ENCODE measurements at regions not wholly inside any gene's neighbourhood (a gene's known extent, or its start where the extent isn't known, plus 50 kb on each side); places are given as distances from the start of the nearest gene placed in this dataset.
A peak's percentile ranks its signal among the peaks of the same experiment; 100 is the strongest.

DNA sequence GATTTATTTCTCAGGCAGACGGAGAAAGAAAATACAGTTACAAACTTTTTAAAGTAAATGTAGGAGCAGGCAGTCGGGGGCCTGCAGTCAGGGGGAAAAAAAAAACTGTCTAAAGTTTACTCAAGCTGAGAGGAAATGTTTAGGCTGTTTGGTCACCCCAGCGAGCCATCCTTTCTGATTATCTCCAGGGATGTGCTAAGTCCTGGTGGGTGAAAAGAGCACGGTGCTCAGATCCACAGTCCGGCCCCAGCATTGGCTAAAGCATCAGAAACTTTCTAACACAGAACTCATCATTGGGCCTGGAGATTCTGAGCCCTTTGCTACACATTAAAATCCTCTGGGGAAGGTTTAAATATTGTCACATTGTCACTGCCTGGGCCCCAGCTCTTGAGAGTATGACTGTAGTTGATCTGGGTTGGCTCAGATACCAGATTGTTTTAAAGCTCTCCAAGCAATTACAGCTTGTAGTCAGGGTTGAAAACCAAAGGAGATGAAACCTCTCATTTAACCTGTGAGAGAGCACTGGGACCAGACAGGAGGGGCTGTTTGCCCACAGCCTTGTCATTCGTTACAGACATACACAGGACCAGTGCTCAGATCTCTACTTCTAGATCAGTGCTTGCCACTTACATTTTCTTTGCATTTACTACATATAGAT is 131.1 kb upstream of the HTR2A start:
- no peak for ATAC-seq (ENCODE audit: low read depth)
- Histone ChIP-seq H3K27ac (ENCODE audit: low read length in 2 of 2) (no peak overlapping the region), H3K9ac (ENCODE audit: low read length) (no peak overlapping the region), H3K9me3 (ENCODE audit: control extremely low read depth in 1 of 3, control insufficient read depth in 2 of 3, insufficient read depth in 1 of 3, low read length in 2 of 3) (no peaks in the 10 kb centered on the region), H3K4me1 (ENCODE audit: control insufficient read depth in 2 of 2, insufficient read depth in 2 of 2, low read length in 2 of 2) (peaks cover 8 to 12% of the 10 kb centered on the region in 2 donors), H3K4me3 (ENCODE audit: control extremely low read depth in 1 of 5, extremely low read depth in 1 of 5, insufficient read depth in 1 of 5, low read depth in 2 of 5, low read length in 4 of 5) (no peak overlapping the region), H4K20me1 (ENCODE audit: control insufficient read depth, insufficient read depth, low read length, poor library complexity, severe bottlenecking) (no peaks in the 10 kb centered on the region), H3K36me3 (replicated peaks in 1 of 2; ENCODE audit: control extremely low read depth in 1 of 2, control insufficient read depth in 1 of 2, extremely low read depth in 1 of 2, insufficient read depth in 2 of 2, low read length in 1 of 2) (no peaks in the 10 kb centered on the region), H3K4me2 (replicated peaks; ENCODE audit: low read depth, low read length, poor library complexity, severe bottlenecking) (no peak overlapping the region), H3K79me2 (ENCODE audit: control insufficient read depth, insufficient read depth, low read length) (no peaks in the 10 kb centered on the region), H2AFZ (ENCODE audit: insufficient read depth, low read depth, low read length, poor library complexity, severe bottlenecking) (no peak overlapping the region), H3K27me3 (replicated peaks in 1 of 4; ENCODE audit: control extremely low read depth in 1 of 4, control insufficient read depth in 3 of 4, insufficient read depth in 4 of 4, low read length in 3 of 4) (peaks cover 0 to 3% (median 0%) of the 10 kb centered on the region in 4 experiments)
- H3K27ac Mint-ChIP-seq: no peak overlapping the region
- ChIA-PET POLR2A (no interaction called here), CTCF (no interaction called here)
- no peaks in the 10 kb centered on the region for H3K9me3 Mint-ChIP-seq (ENCODE audit: insufficient read depth)
- intact Hi-C loops (cut with micrococcal nuclease): loop anchor here (5.0 kb wide), 1 partner anchor 46 kb away; no protein-coding TSS in a partner anchor
- 60% methylated on average over 3 of the region's 6 CpGs for WGBS (ENCODE audit: insufficient coverage)
- H3K27me3 Mint-ChIP-seq: peaks cover 4% of the 10 kb centered on the region
- TF ChIP-seq, protein P1, sequence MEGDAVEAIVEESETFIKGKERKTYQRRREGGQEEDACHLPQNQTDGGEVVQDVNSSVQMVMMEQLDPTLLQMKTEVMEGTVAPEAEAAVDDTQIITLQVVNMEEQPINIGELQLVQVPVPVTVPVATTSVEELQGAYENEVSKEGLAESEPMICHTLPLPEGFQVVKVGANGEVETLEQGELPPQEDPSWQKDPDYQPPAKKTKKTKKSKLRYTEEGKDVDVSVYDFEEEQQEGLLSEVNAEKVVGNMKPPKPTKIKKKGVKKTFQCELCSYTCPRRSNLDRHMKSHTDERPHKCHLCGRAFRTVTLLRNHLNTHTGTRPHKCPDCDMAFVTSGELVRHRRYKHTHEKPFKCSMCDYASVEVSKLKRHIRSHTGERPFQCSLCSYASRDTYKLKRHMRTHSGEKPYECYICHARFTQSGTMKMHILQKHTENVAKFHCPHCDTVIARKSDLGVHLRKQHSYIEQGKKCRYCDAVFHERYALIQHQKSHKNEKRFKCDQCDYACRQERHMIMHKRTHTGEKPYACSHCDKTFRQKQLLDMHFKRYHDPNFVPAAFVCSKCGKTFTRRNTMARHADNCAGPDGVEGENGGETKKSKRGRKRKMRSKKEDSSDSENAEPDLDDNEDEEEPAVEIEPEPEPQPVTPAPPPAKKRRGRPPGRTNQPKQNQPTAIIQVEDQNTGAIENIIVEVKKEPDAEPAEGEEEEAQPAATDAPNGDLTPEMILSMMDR (IDR thresholded peaks at IDR 0.05): no peak
- TF ChIP-seq EZH2 (IDR thresholded peaks at IDR 0.05; ENCODE audit: borderline replicate concordance, insufficient read depth, low read depth, low read length, poor library complexity, severe bottlenecking): no peak
- H3K4me1 Mint-ChIP-seq: peaks cover 14% of the 10 kb centered on the region
- DNase-seq: no peak
- H3K4me3 Mint-ChIP-seq: no peak overlapping the region

DNA sequence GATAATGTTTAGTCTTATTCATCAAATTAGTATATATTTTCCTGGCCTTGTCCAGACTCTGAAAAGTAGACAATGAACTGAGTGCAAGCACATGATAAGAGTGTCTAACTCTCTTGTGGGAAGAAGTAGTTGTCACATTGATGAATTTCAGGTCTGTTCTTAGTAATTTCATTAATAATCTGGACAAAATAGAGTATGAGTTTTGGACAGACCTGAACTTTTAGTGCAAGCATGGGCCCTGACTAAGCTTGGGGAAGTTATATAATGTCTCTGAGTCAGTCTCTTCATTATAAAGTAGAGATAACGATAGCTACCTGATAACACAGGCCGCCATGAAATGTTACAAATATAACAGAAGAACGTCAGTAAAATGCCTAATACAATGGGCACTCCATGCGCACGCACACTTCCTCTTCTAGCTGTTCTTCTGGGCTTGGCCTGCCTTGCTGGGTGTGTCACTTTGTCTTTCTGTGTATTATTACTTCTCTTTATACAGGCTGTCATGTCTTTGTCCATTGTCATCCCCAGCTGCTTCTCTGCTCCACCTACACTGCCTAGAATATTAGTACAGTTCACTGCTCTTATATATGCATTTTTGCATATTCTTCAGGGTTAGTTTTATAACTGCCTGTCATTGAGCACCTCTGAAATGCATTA is 129.1 kb upstream of the HTR2A start:
- CTCF ChIA-PET: no interaction called here
- no peak overlapping the region for H3K4me3 ChIP-seq (ENCODE audit: control extremely low read depth in 1 of 5, extremely low read depth in 1 of 5, insufficient read depth in 1 of 5, low read depth in 2 of 5, low read length in 4 of 5)
- Mint-ChIP-seq H3K4me3 (no peak overlapping the region), H3K4me1 (peaks cover 17% of the 10 kb centered on the region), H3K27me3 (peaks cover 4% of the 10 kb centered on the region), H3K27ac (no peak overlapping the region), H3K9me3 (ENCODE audit: insufficient read depth) (no peaks in the 10 kb centered on the region)
- TF ChIP-seq EZH2 (IDR thresholded peaks at IDR 0.05; ENCODE audit: borderline replicate concordance, insufficient read depth, low read depth, low read length, poor library complexity, severe bottlenecking): no peak
- TF ChIP-seq, protein P1 (IDR thresholded peaks at IDR 0.05): no peak
- 54% methylated on average over 5 of the region's 5 CpGs for WGBS (ENCODE audit: insufficient coverage)
- H3K27ac ChIP-seq (ENCODE audit: low read length in 2 of 2): no peak overlapping the region
- H3K4me2 ChIP-seq (replicated peaks; ENCODE audit: low read depth, low read length, poor library complexity, severe bottlenecking): no peak overlapping the region
- H3K9me3 ChIP-seq (ENCODE audit: control extremely low read depth in 1 of 3, control insufficient read depth in 2 of 3, insufficient read depth in 1 of 3, low read length in 2 of 3): peaks cover 0 to 2% (median 0%) of the 10 kb centered on the region in 3 donors
- no peaks in the 10 kb centered on the region for H3K79me2 ChIP-seq (ENCODE audit: control insufficient read depth, insufficient read depth, low read length)
- H3K36me3 ChIP-seq (replicated peaks in 1 of 2; ENCODE audit: control extremely low read depth in 1 of 2, control insufficient read depth in 1 of 2, extremely low read depth in 1 of 2, insufficient read depth in 2 of 2, low read length in 1 of 2): no peaks in the 10 kb centered on the region
- POLR2A ChIA-PET: no interaction called here
- intact Hi-C loops (cut with micrococcal nuclease): loop anchor here (5.0 kb wide), 1 partner anchor 44 kb away; no protein-coding TSS in a partner anchor
- peaks cover 0 to 3% (median 0%) of the 10 kb centered on the region in 4 experiments for H3K27me3 ChIP-seq (replicated peaks in 1 of 4; ENCODE audit: control extremely low read depth in 1 of 4, control insufficient read depth in 3 of 4, insufficient read depth in 4 of 4, low read length in 3 of 4)
- no peak for ATAC-seq (ENCODE audit: low read depth)
- no peak overlapping the region for H3K9ac ChIP-seq (ENCODE audit: low read length)
- peaks cover 11 to 12% of the 10 kb centered on the region in 2 donors for H3K4me1 ChIP-seq (ENCODE audit: control insufficient read depth in 2 of 2, insufficient read depth in 2 of 2, low read length in 2 of 2)
- H4K20me1 ChIP-seq (ENCODE audit: control insufficient read depth, insufficient read depth, low read length, poor library complexity, severe bottlenecking): no peaks in the 10 kb centered on the region
- DNase-seq: peak; percentile 12
- no peak overlapping the region for H2AFZ ChIP-seq (ENCODE audit: insufficient read depth, low read depth, low read length, poor library complexity, severe bottlenecking)

Measured in B cell (primary cell).